Calu3 (cell line): ENCODE measurements at regions not wholly inside any gene's neighbourhood (a gene's known extent, or its start where the extent isn't known, plus 50 kb on each side); places are given as distances from the start of the nearest gene placed in this dataset.
"Not testable (repeated sequence)": the region's sequence is repeated elsewhere in the genome, so short reads cannot be mapped to it uniquely, and the experiment has no call there.

Experiments
- BruUV-seq: library from RNA; stranded (reverse); fragments of 400-500 nt; replicated peaks from 2 replicates; lab custom pipeline; 2021; lab: Mats Ljungman, UMichigan
- CTCF ChIA-PET: fragments of 300-600 bp; sonication (Branson Sonifier 250); formaldehyde crosslinking; loops from one replicate; lab custom pipeline; 2022; ENCODE audit warnings: antibody characterized with exemption; lab: Charles Lee
- DNase-seq: peaks from one replicate; pipeline ENCODE4 v3.0.0; 2022
- H3K27ac Mint-ChIP-seq: one replicate; pipeline ENCODE4 v1.8.0; 2022; ENCODE audit warnings: mixed read lengths; ENCODE audit not compliant: unreplicated experiment
- H3K27me3 Mint-ChIP-seq: one replicate; pipeline ENCODE4 v1.8.0; 2022; ENCODE audit warnings: mixed read lengths; ENCODE audit not compliant: unreplicated experiment
- H3K36me3 Mint-ChIP-seq: one replicate; pipeline ENCODE4 v1.8.0; 2022; ENCODE audit warnings: mild to moderate bottlenecking, moderate library complexity, mixed read lengths; ENCODE audit not compliant: insufficient read depth, unreplicated experiment
- H3K4me1 Mint-ChIP-seq: one replicate; pipeline ENCODE4 v1.8.0; 2022; ENCODE audit warnings: mild to moderate bottlenecking, low read depth, mixed read lengths; ENCODE audit not compliant: unreplicated experiment
- H3K4me3 Mint-ChIP-seq: one replicate; pipeline ENCODE4 v1.8.0; 2022; ENCODE audit warnings: mild to moderate bottlenecking, low read depth, moderate library complexity, mixed read lengths; ENCODE audit not compliant: unreplicated experiment
- H3K9me3 Mint-ChIP-seq: one replicate; pipeline ENCODE4 v1.8.0; 2022; ENCODE audit warnings: low read depth, mixed read lengths; ENCODE audit not compliant: unreplicated experiment
- intact Hi-C: fragments of 100-400 bp; cut with micrococcal nuclease; formaldehyde crosslinking; loops from one replicate; pipeline ENCODE4 v1.10.0; 2022; ENCODE audit not compliant: unreplicated experiment
- TF ChIP-seq, protein P1 (sequence below): fragments of 200-600 bp; IDR thresholded peaks from one replicate; pipeline ENCODE4 v1.8.0; 2022; ENCODE audit warnings: antibody characterized with exemption; ENCODE audit not compliant: unreplicated experiment

DNA sequence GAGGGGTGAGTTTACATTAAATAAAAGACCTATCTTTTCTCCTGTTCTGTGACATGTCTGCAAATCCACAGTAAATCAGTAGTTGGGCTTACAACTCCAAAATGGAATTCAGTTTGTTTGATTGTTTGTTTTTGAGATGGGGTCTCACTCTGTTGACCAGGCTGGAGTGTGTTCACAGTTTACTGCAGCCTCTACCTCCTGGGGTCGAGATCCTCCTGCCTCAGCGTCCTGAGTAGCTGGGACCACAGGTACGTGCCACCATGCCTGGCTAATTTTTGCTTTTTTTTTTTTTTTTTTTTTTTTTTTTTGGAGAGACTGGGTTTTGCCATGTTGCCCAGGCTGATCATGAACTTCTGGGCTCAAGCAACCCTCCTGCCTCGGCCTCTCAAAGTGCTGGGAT lies 63.5 kb upstream of the ADPGK start:
- DNase-seq: no peak
- no peaks in the 10 kb centered on the region for H3K4me1 Mint-ChIP-seq
- CTCF ChIA-PET: no interaction called here
- intact Hi-C loops: no loop called here
- H3K27ac Mint-ChIP-seq: no peak overlapping the region
- peaks cover 75% of the 10 kb centered on the region for H3K27me3 Mint-ChIP-seq
- H3K4me3 Mint-ChIP-seq: no peak overlapping the region
- H3K9me3 Mint-ChIP-seq: no peaks in the 10 kb centered on the region
- no peaks in the 10 kb centered on the region for H3K36me3 Mint-ChIP-seq
- no TSS peak for BruUV-seq
- TF ChIP-seq, protein P1, sequence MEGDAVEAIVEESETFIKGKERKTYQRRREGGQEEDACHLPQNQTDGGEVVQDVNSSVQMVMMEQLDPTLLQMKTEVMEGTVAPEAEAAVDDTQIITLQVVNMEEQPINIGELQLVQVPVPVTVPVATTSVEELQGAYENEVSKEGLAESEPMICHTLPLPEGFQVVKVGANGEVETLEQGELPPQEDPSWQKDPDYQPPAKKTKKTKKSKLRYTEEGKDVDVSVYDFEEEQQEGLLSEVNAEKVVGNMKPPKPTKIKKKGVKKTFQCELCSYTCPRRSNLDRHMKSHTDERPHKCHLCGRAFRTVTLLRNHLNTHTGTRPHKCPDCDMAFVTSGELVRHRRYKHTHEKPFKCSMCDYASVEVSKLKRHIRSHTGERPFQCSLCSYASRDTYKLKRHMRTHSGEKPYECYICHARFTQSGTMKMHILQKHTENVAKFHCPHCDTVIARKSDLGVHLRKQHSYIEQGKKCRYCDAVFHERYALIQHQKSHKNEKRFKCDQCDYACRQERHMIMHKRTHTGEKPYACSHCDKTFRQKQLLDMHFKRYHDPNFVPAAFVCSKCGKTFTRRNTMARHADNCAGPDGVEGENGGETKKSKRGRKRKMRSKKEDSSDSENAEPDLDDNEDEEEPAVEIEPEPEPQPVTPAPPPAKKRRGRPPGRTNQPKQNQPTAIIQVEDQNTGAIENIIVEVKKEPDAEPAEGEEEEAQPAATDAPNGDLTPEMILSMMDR: no peak

DNA sequence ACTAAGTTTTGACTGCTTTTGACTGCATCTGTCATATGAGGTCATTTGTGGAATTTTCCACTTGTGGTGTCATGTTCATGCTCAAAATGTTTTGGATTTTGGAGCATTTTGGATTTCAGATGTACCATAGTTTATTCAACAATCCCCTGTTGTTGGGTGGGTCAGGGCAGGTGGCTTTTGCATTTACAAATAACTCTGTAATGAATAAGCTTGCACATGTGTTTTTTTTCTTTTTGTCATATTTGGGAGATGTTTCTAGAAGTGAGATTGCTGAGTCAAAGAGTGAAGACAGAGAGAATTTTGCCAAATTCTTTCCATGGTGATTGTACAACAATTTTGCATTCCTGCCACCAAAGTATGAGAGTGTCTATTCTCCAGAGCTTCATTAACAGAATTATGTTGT lies 62.4 kb upstream of the ADPGK start:
- Mint-ChIP-seq H3K9me3 (no peaks in the 10 kb centered on the region), H3K4me3 (no peak overlapping the region), H3K27ac (no peak overlapping the region), H3K36me3 (no peaks in the 10 kb centered on the region), H3K4me1 (no peaks in the 10 kb centered on the region), H3K27me3 (peaks cover 83% of the 10 kb centered on the region)
- no peak for DNase-seq
- CTCF ChIA-PET: no interaction called here
- no TSS peak for BruUV-seq
- intact Hi-C loops: no loop called here
- TF ChIP-seq, protein P1: no peak

DNA sequence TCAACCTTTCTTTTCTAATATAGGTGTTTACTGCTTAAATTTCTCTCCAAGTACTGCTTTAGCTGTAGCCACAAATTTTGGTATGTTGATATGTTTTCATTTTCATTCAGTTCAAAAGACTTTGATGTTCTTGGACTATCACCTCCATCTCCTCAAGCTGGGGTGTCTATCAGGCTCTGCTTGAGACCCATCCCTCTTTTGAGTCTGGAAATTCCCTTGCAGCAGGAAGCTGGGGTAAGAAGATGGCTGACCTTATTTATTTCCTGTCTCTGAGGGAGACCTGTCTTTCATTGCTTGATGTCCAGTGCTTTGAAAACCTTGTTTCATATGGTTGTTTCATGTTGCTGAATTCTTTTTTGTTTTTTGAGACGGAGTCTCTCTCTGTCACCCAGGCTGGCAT lies 60.5 kb upstream of the ADPGK start:
- H3K27me3 Mint-ChIP-seq: peaks cover 81% of the 10 kb centered on the region

DNA sequence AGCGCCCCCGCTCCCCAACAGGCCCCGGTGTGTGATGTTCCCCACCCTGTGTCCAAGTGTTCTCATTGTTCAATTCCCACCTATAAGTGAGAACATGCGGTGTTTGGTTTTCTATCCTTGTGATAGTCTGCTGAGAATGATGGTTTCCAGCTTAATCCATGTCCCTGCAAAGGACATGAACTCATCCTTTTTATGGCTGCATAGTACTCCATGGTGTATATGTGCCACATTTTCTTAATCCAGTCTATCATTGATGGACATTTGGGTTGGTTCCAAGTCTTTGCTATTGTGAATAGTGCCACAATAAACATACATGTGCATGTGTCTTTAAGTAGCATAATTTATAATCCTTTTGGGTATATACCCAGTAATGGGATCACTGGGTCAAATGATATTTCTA lies 59.8 kb upstream of the ADPGK start:
- peaks cover 76% of the 10 kb centered on the region for H3K27me3 Mint-ChIP-seq
- H3K36me3 Mint-ChIP-seq, H3K4me1 Mint-ChIP-seq, CTCF ChIA-PET, DNase-seq, intact Hi-C loops, BruUV-seq, H3K27ac Mint-ChIP-seq, H3K4me3 Mint-ChIP-seq, H3K9me3 Mint-ChIP-seq: not testable (repeated sequence)

More for the DNA sequence above, 60.5 kb upstream of the ADPGK start:
- TF ChIP-seq, protein P1: no peak
- no peak overlapping the region for H3K4me3 Mint-ChIP-seq
- H3K4me1 Mint-ChIP-seq: no peaks in the 10 kb centered on the region
- no peaks in the 10 kb centered on the region for H3K36me3 Mint-ChIP-seq
- H3K27ac Mint-ChIP-seq: no peak overlapping the region
- intact Hi-C loops: no loop called here
- no TSS peak for BruUV-seq
- H3K9me3 Mint-ChIP-seq: no peaks in the 10 kb centered on the region
- no peak for DNase-seq
- CTCF ChIA-PET: no interaction called here

DNA sequence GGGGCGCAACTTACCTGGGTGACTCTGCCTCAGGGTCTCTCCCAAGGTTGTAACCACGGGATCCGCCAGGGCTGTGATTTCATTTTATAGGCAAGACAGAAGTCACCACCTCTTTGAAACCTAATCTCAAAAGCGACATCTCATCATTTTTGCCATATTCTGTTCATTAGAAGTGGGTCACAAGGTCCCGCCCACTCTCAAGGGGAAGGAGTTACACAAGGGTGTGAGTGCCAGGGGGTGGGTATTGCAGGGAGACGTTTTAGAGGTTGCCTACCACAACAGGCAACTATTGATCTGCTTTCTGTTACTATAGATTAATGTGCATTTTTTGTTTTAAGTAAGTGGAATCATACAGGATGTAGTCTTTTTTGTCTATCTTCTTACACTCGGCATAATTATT lies 56.6 kb upstream of the ADPGK start:
- no TSS peak for BruUV-seq
- no peaks in the 10 kb centered on the region for H3K9me3 Mint-ChIP-seq
- CTCF ChIA-PET: no interaction called here
- TF ChIP-seq, protein P1: no peak
- H3K36me3 Mint-ChIP-seq: no peaks in the 10 kb centered on the region
- no peak for DNase-seq
- no peak overlapping the region for H3K27ac Mint-ChIP-seq
- H3K4me1 Mint-ChIP-seq: no peaks in the 10 kb centered on the region
- no peak overlapping the region for H3K4me3 Mint-ChIP-seq
- peaks cover 79% of the 10 kb centered on the region for H3K27me3 Mint-ChIP-seq
- intact Hi-C loops: no loop called here
